COR-L47 (cell line): ENCODE measurements at regions not wholly inside any gene's neighbourhood (a gene's known extent, or its start where the extent isn't known, plus 50 kb on each side); places are given as distances from the start of the nearest gene placed in this dataset.
A peak's percentile ranks its signal among the peaks of the same experiment; 100 is the strongest.
"Not testable (repeated sequence)": the region's sequence is repeated elsewhere in the genome, so short reads cannot be mapped to it uniquely, and the experiment has no call there.

Experiments used
- DNase-seq: peaks from one replicate; lab custom pipeline; 2025; lab: John Stamatoyannopoulos, UW

DNA sequence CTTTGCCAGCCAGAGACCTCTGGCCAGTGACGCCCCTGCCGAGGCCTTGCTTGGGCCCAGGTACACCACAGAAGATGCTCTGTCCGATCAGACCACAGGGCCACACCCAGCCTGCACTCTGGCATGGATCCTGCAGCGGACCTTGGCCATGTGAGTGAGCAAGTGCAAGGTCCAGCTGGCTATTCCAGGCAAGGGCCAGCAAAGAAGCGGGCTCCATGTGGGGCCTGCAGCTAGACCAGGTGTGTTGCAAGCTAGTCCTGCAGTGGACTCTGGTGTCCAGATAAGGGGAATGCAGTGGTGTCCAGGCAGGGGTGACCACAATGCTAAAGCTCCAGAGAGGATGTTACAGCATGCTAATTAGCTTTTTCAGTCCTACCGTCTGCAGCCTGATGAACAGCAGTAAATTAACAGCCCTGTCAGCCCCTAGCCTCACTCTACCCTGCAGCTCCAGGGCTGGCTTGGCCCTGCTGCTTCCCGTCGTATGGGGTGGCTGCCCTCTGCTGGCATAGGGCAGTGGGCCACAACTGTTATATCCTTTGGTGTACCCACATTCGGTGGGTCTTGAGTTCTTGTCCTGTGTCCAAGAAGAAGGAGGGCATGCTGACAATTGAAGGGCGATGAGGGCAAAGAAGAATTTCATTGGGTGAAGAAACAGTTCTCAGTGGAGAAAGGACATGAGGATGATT is 284.5 kb upstream of the POU5F2 start:
- no peak for DNase-seq

DNA sequence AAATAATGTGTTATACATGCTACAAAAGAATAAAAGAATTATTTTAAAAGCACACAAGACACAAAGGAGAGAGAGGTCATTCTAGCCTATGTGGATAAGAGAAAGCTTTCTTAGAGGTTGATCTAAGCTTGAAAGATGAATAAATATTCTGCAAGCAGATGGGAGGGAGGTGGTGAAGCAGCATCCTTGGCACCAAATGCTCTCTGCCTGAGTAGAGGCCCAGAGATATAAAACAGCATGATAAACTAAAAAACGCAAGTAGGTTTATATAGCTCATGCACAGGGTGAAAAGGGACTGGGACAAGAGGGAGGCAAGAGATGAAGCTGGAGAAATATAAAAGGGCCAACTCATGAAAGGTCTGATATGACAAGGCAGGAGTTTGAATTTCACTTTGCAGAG is 283.2 kb upstream of the POU5F2 start:
- DNase-seq, result no peak

DNA sequence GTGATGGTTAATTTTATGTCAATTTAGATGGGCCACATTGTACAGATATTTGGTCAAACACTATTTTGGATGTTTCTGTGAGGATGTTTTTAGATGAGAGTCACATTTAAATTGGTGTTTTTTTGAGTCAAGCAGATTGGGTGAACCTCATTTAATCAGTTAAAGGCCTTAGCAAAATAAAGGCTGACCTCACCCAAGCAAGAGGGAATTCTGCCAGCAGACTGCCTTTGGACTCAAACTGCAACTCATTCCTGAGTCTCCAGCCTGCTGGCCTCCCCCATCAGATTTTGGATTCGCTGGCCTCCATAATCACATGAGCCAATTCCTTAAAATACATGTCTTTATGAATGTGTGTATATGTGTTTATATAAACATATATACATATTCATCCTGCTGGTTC is 282.7 kb upstream of the POU5F2 start:
- DNase-seq, result no peak

DNA sequence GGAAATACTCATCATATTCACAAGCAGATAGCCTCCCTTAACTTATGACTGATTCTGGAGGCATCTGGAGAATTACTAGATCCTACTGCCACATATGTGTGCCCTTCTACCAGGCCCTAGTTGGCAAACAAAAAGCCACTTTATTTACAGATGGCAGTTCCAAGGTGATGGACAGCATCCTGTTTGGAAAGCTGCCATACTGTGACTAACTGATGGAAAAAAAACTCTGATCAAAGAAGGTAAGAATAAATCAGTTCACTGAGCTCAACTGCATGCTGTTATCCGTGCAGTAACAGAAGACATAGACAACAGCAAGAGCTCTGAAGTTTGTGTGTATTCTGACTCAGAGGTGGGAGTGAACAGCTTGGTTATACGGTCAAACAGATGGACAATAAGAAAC is 279.8 kb upstream of the POU5F2 start:
- DNase-seq, result peak; percentile 32

DNA sequence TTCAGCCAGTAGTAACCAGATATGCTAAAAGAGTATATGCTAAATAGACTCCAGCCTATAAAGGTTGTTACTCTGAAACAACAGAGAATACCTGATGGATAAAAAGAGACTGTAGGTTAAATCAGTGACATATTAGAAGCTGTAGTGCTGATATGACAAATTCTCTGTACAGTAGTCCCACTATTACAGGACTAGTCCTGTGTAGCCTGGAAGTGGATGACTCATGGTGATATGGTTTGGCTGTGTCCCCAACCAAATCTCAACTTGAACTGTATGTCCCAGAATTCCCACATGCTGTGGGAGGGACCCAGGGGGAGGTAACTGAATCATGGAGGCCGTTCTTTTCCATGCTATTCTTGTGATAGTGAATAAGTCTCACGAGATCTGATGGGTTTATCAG is 276.2 kb upstream of the POU5F2 start:
- DNase-seq, result no peak

- DNase-seq, result no peak
Measured at GRCh38 chr5:94010814-94011213, 269.4 kb upstream of the POU5F2 start.

DNA sequence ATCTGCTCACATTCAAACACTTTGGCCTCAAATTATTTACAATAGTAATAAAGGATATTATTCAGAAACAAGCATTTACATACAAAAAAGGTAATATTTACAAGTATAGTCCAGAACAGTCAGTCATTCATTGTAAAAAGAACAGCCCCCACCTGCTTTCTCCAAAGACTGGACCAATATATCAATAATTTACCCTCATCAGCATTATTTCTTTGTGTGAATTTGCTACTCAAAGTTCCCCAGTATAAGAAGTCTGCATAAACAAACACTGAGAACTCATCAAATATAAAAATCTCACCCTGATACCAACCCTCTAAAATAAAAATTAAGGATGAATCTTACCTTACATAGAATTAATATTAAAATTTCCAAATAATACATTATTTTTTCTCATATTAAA is 267.8 kb upstream of the POU5F2 start:
- DNase-seq, result no peak

GRCh38 chr5:93998951-93999455 is 257.6 kb upstream of the POU5F2 start:
- no peak for DNase-seq

DNA sequence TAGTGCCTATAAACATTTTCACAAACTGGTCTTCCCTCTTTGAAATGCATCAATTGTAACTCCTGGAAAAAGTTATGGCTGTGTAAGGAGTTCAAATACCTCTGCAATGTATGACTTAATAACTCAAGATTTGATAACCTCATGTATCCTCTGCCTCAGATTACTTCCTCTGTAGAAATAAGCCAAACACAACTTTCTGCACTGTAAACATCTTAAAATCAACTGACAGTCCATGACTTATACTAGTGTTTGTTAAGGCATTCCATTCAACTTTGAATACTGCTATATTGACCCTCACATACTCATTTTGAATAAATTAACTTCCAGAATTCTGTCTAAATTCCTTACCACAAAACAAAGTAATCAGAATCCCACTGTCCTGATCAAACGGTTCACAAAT is 256.2 kb upstream of the POU5F2 start:
- no peak for DNase-seq

- no peak for DNase-seq
Measured at GRCh38 chr5:93995126-93995621, 253.8 kb upstream of the POU5F2 start.

DNA sequence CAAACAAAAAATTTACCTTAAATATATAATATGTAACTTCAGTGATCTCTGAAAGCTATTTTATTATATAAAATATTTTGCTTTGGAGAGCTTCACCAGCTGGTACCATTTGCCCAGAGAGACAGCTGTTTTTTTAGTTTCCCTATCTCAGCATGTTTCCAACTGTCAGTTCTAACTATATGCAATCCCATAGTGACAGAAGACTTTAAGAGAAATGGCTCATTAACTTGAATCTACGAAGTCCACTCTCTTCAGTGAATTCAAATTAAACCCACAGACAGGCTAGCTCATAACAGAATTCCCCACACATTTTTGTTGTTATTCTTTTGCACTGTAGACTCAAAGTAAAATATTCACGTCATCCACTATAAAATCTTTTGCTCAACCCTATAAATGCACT is 251.8 kb upstream of the POU5F2 start:
- no peak for DNase-seq

- no peak for DNase-seq
Measured at GRCh38 chr5:93990504-93991070, 249.2 kb upstream of the POU5F2 start.

- not testable (repeated sequence) for DNase-seq
Measured at GRCh38 chr5:93985940-93986570, 244.7 kb upstream of the POU5F2 start.

GRCh38 chr5:93978222-93978621 is 236.8 kb upstream of the POU5F2 start:
- no peak for DNase-seq

DNA sequence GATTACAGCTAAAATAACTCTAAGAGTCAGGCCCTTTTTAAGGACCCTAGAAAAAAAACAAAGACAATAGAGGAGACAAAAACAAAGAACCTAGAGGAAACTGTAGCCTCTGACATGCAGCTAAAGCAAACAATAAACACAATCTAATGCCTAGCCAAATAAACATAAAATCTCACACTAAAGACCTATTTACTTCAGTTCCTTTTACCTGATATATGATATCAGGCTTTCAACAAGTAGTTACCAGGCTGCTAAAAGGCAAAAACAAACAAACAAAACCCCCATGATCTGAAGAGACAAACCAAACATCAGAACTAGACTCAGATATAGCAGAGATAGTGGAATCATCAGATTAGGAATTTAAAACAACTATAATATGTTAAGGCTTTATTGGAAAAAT is 226.5 kb upstream of the POU5F2 start:
- peak; percentile 36 for DNase-seq

- no peak for DNase-seq
Measured at GRCh38 chr5:93964421-93964820, 223.0 kb upstream of the POU5F2 start.

DNA sequence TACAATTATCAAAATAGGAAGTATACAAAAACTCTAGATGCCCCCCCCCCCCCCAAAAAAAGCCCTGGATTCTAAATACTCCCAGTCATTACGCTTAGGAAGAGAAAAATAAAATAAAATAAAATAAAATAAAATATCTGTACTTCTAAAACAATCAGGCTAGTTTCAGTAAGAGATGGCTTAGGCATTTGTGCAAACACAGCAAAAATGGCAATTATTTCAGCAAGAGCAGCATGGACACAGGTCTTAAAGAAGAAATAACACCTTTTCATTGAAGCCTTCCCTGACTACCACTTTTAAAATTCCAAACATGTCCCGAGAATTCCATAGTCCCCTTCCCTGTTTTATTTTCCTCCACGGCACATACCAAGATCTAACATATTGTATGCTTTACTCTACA is 218.6 kb upstream of the POU5F2 start:
- DNase-seq, result no peak

- DNase-seq, result no peak
Measured at GRCh38 chr5:93956006-93956405, 214.6 kb upstream of the POU5F2 start.

DNA sequence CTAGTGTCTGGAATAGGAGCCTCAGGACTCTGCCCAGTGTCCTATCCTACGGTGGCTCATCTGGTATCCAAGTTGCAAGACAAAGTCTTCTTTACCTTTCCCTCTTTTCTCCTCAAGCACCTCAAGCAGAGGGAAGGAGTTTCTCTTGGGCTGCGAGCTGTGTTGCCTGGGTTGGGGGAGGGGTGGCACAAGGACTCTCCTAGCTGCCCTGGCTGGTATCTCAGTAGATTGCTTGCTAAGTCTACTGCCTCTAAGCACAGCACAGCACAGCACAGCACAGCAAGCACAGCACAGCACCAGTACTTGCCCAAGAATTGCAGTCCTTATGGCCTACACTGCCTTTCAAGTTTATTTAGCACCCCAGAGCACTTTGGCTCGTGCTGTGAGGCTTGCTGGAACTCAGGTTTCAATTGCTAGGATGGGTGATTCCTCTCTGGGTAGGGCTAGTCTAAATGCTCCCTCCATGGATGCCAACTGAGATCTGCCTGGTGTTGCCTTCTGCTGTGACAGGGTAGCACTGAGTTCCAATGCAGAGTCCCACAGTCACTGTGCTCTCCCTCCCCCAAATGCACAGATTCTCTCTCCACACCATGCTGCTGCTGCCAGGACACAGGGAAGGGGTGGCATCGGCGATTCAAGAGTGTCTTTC is 213.1 kb upstream of the POU5F2 start:
- no peak for DNase-seq

DNA sequence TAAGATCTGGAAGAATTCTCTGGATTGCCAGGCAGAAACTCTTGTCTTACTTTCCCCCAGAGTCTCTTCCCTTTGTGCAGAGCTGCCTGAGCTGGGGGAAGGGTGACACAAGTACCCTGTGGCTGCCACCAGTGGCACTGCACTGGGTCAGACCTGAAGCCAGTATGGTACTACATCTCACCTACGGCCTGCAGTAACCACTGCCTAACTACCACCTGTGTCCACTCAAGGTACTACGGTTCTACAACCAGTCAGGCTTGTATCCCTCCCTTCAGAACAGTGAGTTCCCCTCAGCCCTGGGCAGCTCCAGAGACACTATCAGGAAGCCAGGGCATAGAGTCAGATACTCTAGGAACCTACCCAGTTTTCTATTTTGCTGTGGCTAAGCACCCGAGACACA is 212.0 kb upstream of the POU5F2 start:
- DNase-seq, result no peak

- DNase-seq, result peak; percentile 12
Measured at GRCh38 chr5:93941897-93942296, 200.5 kb upstream of the POU5F2 start.

DNA sequence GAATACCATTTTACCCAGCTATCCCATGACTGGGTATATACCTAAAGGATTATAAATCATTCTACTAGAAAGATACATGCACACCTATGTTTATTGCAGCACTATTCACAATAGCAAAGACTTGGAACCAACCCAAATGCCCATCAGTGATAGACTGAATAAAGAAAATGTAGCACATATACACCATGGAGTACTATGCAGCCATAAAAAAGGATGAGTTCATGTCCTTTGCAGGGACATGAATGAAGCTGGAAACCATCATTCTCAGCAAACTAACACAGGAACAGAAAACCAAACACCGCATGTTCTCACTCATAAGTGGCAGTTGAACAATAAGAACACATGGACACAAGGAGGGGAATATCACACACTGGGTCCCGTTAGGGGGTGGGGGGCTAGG is 191.9 kb upstream of the POU5F2 start:
- not testable (repeated sequence) for DNase-seq

GRCh38 chr5:93930098-93930497 is 188.7 kb upstream of the POU5F2 start:
- DNase-seq, result no peak
